H1 (cell line): ENCODE measurements at regions not wholly inside any gene's neighbourhood (a gene's known extent, or its start where the extent isn't known, plus 50 kb on each side); places are given as distances from the start of the nearest gene placed in this dataset.

ENCODE experiments used
- CTCF ChIP-seq, 3 experiments: IDR thresholded peaks; 1 replicate in 2 of 3; 2 replicates in 1 of 3; pipeline versions ENCODE4 v1.5.1 to v1.6.1; 2011; ENCODE audit warnings: low read length in 3 of 3, mild to moderate bottlenecking in 3 of 3, inconsistent platforms in 2 of 3, low read depth in 1 of 3, moderate library complexity in 1 of 3; ENCODE audit not compliant: insufficient read depth in 1 of 3; ENCODE audit errors: control extremely low read depth in 1 of 3
- EP300 ChIP-seq, 2 experiments: IDR thresholded peaks; 1 replicate in 1 of 2; 2 replicates in 1 of 2; pipeline ENCODE4 v1.6.1; 2011 to 2012; ENCODE audit warnings: low read depth in 2 of 2, low read length in 2 of 2, mild to moderate bottlenecking in 2 of 2, borderline replicate concordance in 1 of 2, inconsistent platforms in 1 of 2, moderate library complexity in 1 of 2
- POLR2A ChIP-seq, 2 experiments: IDR thresholded peaks; 1 replicate in 1 of 2; 2 replicates in 1 of 2; pipeline ENCODE4 v1.6.1; 2011; ENCODE audit warnings: low read depth in 2 of 2, low read length in 2 of 2, mild to moderate bottlenecking in 2 of 2; ENCODE audit errors: control extremely low read depth in 1 of 2
- POLR2AphosphoS5 ChIP-seq: IDR thresholded peaks from 2 replicates; pipeline ENCODE4 v1.6.1; 2011; ENCODE audit warnings: low read depth, low read length

GRCh38 chr4:128388796-128389195, 101.2 kb upstream of the PGRMC2 start:
- TF ChIP-seq POLR2A (IDR thresholded peaks at IDR 0.05; ENCODE audit: control extremely low read depth in 1 of 2, low read depth in 2 of 2, low read length in 2 of 2) = no peak
- no peak for TF ChIP-seq EP300 (IDR thresholded peaks at IDR 0.05; ENCODE audit: borderline replicate concordance in 1 of 2, low read depth in 2 of 2, low read length in 2 of 2)
- TF ChIP-seq CTCF (IDR thresholded peaks at IDR 0.05; ENCODE audit: control extremely low read depth in 1 of 3, insufficient read depth in 1 of 3, low read depth in 1 of 3, low read length in 3 of 3) = no peak
- TF ChIP-seq POLR2AphosphoS5 = no peak
